H9 (cell line): ENCODE measurements at regions not wholly inside any gene's neighbourhood (a gene's known extent, or its start where the extent isn't known, plus 50 kb on each side); places are given as distances from the start of the nearest gene placed in this dataset.

Experiments used
- DNase-seq: peaks from one replicate; pipeline ENCODE4 v3.0.0-alpha.2; 2017
- H2AFZ ChIP-seq: one replicate; pipeline ENCODE4 v1.6.1; 2013; ENCODE audit warnings: mild to moderate bottlenecking, low read length, control low read depth, moderate library complexity
- H2AK5ac ChIP-seq: 2 replicates; pipeline ENCODE4 v1.6.1; 2013; ENCODE audit warnings: low read length, control low read depth, mixed read lengths; ENCODE audit not compliant: insufficient read length
- H2BK120ac ChIP-seq: one replicate; pipeline ENCODE4 v1.6.1; 2013; ENCODE audit warnings: low read depth, mild to moderate bottlenecking, low read length, control low read depth, inconsistent platforms; ENCODE audit not compliant: poor library complexity, severe bottlenecking
- H2BK12ac ChIP-seq: 2 replicates; pipeline ENCODE4 v1.6.1; 2013; ENCODE audit warnings: low read length, control low read depth, mixed read lengths, low read depth; ENCODE audit not compliant: insufficient read length
- H2BK15ac ChIP-seq: 2 replicates; pipeline ENCODE4 v1.6.1; 2013; ENCODE audit warnings: low read depth, low read length, control low read depth
- H2BK20ac ChIP-seq: one replicate; pipeline ENCODE4 v1.6.1; 2013; ENCODE audit warnings: low read depth, mild to moderate bottlenecking, low read length, control low read depth, inconsistent platforms; ENCODE audit not compliant: poor library complexity, severe bottlenecking
- H2BK5ac ChIP-seq: 2 replicates; pipeline ENCODE4 v1.6.1; 2013; ENCODE audit warnings: low read length, control low read depth, mixed read lengths; ENCODE audit not compliant: insufficient read length
- H3K14ac ChIP-seq: 2 replicates; pipeline ENCODE4 v1.6.1; 2013; ENCODE audit warnings: low read length, control low read depth; ENCODE audit not compliant: insufficient read depth
- H3K18ac ChIP-seq: 2 replicates; pipeline ENCODE4 v1.6.1; 2013; ENCODE audit warnings: low read depth, mild to moderate bottlenecking, mixed read lengths, low read length, control low read depth; ENCODE audit not compliant: insufficient read length
- H3K23ac ChIP-seq: 2 replicates; pipeline ENCODE4 v1.6.1; 2013; ENCODE audit warnings: low read length, control low read depth, mixed read lengths, low read depth; ENCODE audit not compliant: insufficient read length
- H3K23me2 ChIP-seq: 2 replicates; pipeline ENCODE4 v1.6.1; 2013; ENCODE audit warnings: low read depth, mild to moderate bottlenecking, mixed read lengths, low read length, control low read depth; ENCODE audit not compliant: insufficient read length, poor library complexity, severe bottlenecking
- H3K27ac ChIP-seq: 2 replicates; pipeline ENCODE4 v1.5.1; 2013; ENCODE audit warnings: low read length, control low read depth, mixed read lengths, low read depth; ENCODE audit not compliant: insufficient read length
- H3K27me3 ChIP-seq: 2 replicates; pipeline ENCODE4 v1.6.1; 2013; ENCODE audit warnings: low read length, control low read depth, inconsistent platforms; ENCODE audit not compliant: insufficient read depth
- H3K4ac ChIP-seq: 2 replicates; pipeline ENCODE4 v1.6.1; 2013; ENCODE audit warnings: low read depth, mild to moderate bottlenecking, control low read depth, inconsistent platforms, low read length, moderate library complexity
- H3K4me1 ChIP-seq: 2 replicates; pipeline ENCODE4 v1.6.1; 2013; ENCODE audit warnings: low read length, control low read depth, inconsistent platforms; ENCODE audit not compliant: insufficient read depth
- H3K4me2 ChIP-seq: 2 replicates; pipeline ENCODE4 v1.6.1; 2013; ENCODE audit warnings: low read length, control low read depth, mixed read lengths; ENCODE audit not compliant: insufficient read length, insufficient read depth
- H3K56ac ChIP-seq: 2 replicates; pipeline ENCODE4 v1.6.1; 2013; ENCODE audit warnings: low read depth, mild to moderate bottlenecking, mixed read lengths, low read length, control low read depth; ENCODE audit not compliant: insufficient read length
- H3K79me1 ChIP-seq: 2 replicates; pipeline ENCODE4 v1.6.1; 2013; ENCODE audit warnings: low read depth, mild to moderate bottlenecking, moderate library complexity, low read length, control low read depth, inconsistent platforms; ENCODE audit not compliant: insufficient read depth, poor library complexity, severe bottlenecking
- H3K79me2 ChIP-seq: 2 replicates; pipeline ENCODE4 v1.6.1; 2013; ENCODE audit warnings: low read length, control low read depth, inconsistent platforms; ENCODE audit not compliant: insufficient read depth
- H3K9ac ChIP-seq: 2 replicates; pipeline ENCODE4 v1.6.1; 2013; ENCODE audit warnings: low read length, control low read depth, mixed read lengths; ENCODE audit not compliant: insufficient read length; ENCODE audit errors: extremely low read depth
- H3K9me3 ChIP-seq: one replicate; pipeline ENCODE4 v1.6.1; 2013; ENCODE audit warnings: low read depth, low read length, inconsistent platforms; ENCODE audit not compliant: control insufficient read depth
- H3T11ph ChIP-seq: one replicate; pipeline ENCODE4 v1.6.1; 2013; ENCODE audit warnings: mild to moderate bottlenecking, low read length, control low read depth, inconsistent platforms
- H4K20me1 ChIP-seq: one replicate; pipeline ENCODE4 v1.6.1; 2013; ENCODE audit not compliant: control insufficient read depth, insufficient read length, insufficient read depth
- H4K5ac ChIP-seq: 2 replicates; pipeline ENCODE4 v1.6.1; 2013; ENCODE audit warnings: low read depth, mild to moderate bottlenecking, mixed read lengths, low read length, control low read depth; ENCODE audit not compliant: insufficient read length
- H4K8ac ChIP-seq: replicated peaks from 2 replicates; pipeline ENCODE4 v1.6.1; 2013; ENCODE audit warnings: low read length, control low read depth, mixed read lengths, low read depth; ENCODE audit not compliant: insufficient read length
- H4K91ac ChIP-seq: 2 replicates; pipeline ENCODE4 v1.6.1; 2013; ENCODE audit warnings: low read depth, mild to moderate bottlenecking, moderate library complexity, mixed read lengths, low read length, control low read depth; ENCODE audit not compliant: insufficient read length
- H3K27ac Mint-ChIP-seq, 3 experiments: 2 replicates in 2 of 3; 3 replicates in 1 of 3; pipeline ENCODE4 v1.8.0; 2020 to 2021; ENCODE audit warnings: mixed read lengths in 3 of 3, mild to moderate bottlenecking in 1 of 3, moderate library complexity in 1 of 3
- H3K27me3 Mint-ChIP-seq: 2 replicates; pipeline ENCODE4 v1.8.0; 2021; ENCODE audit warnings: low read depth, mild to moderate bottlenecking, moderate library complexity, mixed read lengths
- H3K36me3 Mint-ChIP-seq, 3 experiments: 2 replicates in 2 of 3; 3 replicates in 1 of 3; pipeline ENCODE4 v1.8.0; 2020 to 2021; ENCODE audit warnings: low read depth in 3 of 3, mixed read lengths in 3 of 3; ENCODE audit not compliant: insufficient read depth in 1 of 3
- H3K4me1 Mint-ChIP-seq, 2 experiments: 2 replicates each; pipeline ENCODE4 v1.8.0; 2020; ENCODE audit warnings: mixed read lengths in 2 of 2
- H3K4me3 Mint-ChIP-seq, 2 experiments: 2 replicates in 1 of 2; 3 replicates in 1 of 2; pipeline ENCODE4 v1.8.0; 2020 to 2021; ENCODE audit warnings: mild to moderate bottlenecking in 2 of 2, mixed read lengths in 2 of 2, moderate library complexity in 1 of 2
- H3K9me3 Mint-ChIP-seq, 2 experiments: 2 replicates in 1 of 2; 3 replicates in 1 of 2; pipeline ENCODE4 v1.8.0; 2020; ENCODE audit warnings: mild to moderate bottlenecking in 2 of 2, mixed read lengths in 2 of 2, moderate library complexity in 1 of 2
- CTCF ChIP-seq: fragments of 200-600 bp; sonication (generic); conservative IDR thresholded peaks from 3 replicates; pipeline ENCODE4 v1.8.0; 2021; ENCODE audit warnings: antibody characterized with exemption, mild to moderate bottlenecking
- WGBS: extraction: QIAGEN DNeasy Blood & Tissue Kit; methylation state at CpG from one replicate; pipeline ENCODE4 v1.1.7; 2013; ENCODE audit warnings: missing lambda C conversion rate, low lambda C conversion rate, mixed read lengths; ENCODE audit not compliant: insufficient read length; ENCODE audit errors: extremely low coverage; 5-methylcytosine and 5-hydroxymethylcytosine counted together

DNA sequence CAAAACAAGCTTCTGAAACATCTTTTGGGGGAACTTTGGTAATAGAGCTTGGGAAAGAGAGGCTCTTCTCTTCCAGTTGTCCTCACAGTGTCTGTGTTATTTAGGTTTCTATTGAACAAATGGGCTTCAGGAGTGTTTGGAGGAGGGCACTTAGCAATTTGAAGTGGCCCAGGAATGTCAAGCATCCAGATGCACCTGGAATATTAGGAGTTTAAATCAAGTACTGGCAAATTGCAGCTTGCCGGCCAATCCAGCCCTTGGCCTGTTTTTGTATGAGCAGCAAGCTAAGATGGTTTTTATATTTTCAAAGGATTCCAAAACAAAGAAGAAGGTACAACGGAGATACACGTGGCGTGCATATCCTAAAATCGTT, 94.7 kb downstream of the CCDC185 start:
- peaks cover 24 to 26% of the 10 kb centered on the region in 2 experiments for H3K4me1 Mint-ChIP-seq
- H3K9me3 Mint-ChIP-seq, result peaks cover 0 to 2% of the 10 kb centered on the region in 2 experiments; a peak in 1 of 5 replicates
- H3K23ac ChIP-seq, result no peak overlapping the region
- no peak for DNase-seq
- H3K79me1 ChIP-seq, result no peaks in the 10 kb centered on the region
- H3K18ac ChIP-seq, result no peak overlapping the region
- H3K36me3 Mint-ChIP-seq, result no peaks in the 10 kb centered on the region
- peak overlapping the region in 1 of 3 experiments; percentile 7; a peak in 2 of 7 replicates for H3K27ac Mint-ChIP-seq
- no peak for TF ChIP-seq CTCF
- no peak overlapping the region for H2BK20ac ChIP-seq
- H3K27me3 ChIP-seq, result no peaks in the 10 kb centered on the region
- no peaks in the 10 kb centered on the region for H3K9me3 ChIP-seq
- H3K4me1 ChIP-seq, result peaks cover 6% of the 10 kb centered on the region
- H2BK15ac ChIP-seq, result no peak overlapping the region
- H3K79me2 ChIP-seq, result no peaks in the 10 kb centered on the region
- H2BK12ac ChIP-seq, result no peak overlapping the region
- no peak overlapping the region for H3K4ac ChIP-seq
- no peak overlapping the region for H2AK5ac ChIP-seq
- no peak overlapping the region for H4K5ac ChIP-seq
- no peaks in the 10 kb centered on the region for H4K20me1 ChIP-seq
- no peak overlapping the region for H3K27ac ChIP-seq
- H2BK5ac ChIP-seq, result no peak overlapping the region
- no peak overlapping the region for H2BK120ac ChIP-seq
- no peak overlapping the region for H4K91ac ChIP-seq
- H2AFZ ChIP-seq, result no peak overlapping the region
- H3T11ph ChIP-seq, result no peak overlapping the region
- H3K9ac ChIP-seq, result no peak overlapping the region
- WGBS, result no CpG with 5 or more reads among the region's 5 CpGs
- no peak overlapping the region for H3K4me3 Mint-ChIP-seq
- peaks cover 4% of the 10 kb centered on the region for H3K27me3 Mint-ChIP-seq
- no peak overlapping the region for H3K14ac ChIP-seq
- no peak overlapping the region for H3K4me2 ChIP-seq
- no peaks in the 10 kb centered on the region for H3K23me2 ChIP-seq
- no peak overlapping the region for H4K8ac ChIP-seq
- H3K56ac ChIP-seq, result no peak overlapping the region
